Hepatocyte (in vitro differentiated cells): ENCODE measurements at regions not wholly inside any gene's neighbourhood (a gene's known extent, or its start where the extent isn't known, plus 50 kb on each side); places are given as distances from the start of the nearest gene placed in this dataset.

ENCODE experiments used
- DNase-seq: peaks from one replicate; pipeline ENCODE4 v3.0.0-alpha.2; 2016; ENCODE audit warnings: low spot score
- H2AFZ ChIP-seq: fragments of 200-600 bp; sonication (generic); 2 replicates; pipeline ENCODE4 v1.6.0; 2016; ENCODE audit warnings: antibody characterized with exemption, mild to moderate bottlenecking
- H3K27ac ChIP-seq: fragments of 200-600 bp; sonication (generic); 2 replicates; pipeline ENCODE4 v1.5.1; 2016; ENCODE audit warnings: mild to moderate bottlenecking
- H3K27me3 ChIP-seq: fragments of 200-600 bp; sonication (generic); 2 replicates; pipeline ENCODE4 v1.6.1; 2016
- H3K36me3 ChIP-seq: fragments of 200-600 bp; sonication (generic); replicated peaks from 2 replicates; pipeline ENCODE4 v1.5.1; 2016; ENCODE audit warnings: low read depth; ENCODE audit not compliant: insufficient read depth
- H3K4me1 ChIP-seq: fragments of 200-600 bp; sonication (generic); 2 replicates; pipeline ENCODE4 v1.5.1; 2016; ENCODE audit warnings: mild to moderate bottlenecking, moderate library complexity; ENCODE audit not compliant: insufficient read depth
- H3K4me2 ChIP-seq: fragments of 200-600 bp; sonication (generic); 2 replicates; pipeline ENCODE4 v1.6.0; 2016
- H3K4me3 ChIP-seq: fragments of 200-600 bp; sonication (generic); 2 replicates; pipeline ENCODE4 v1.5.1; 2016; ENCODE audit warnings: mild to moderate bottlenecking
- H3K79me2 ChIP-seq: fragments of 200-600 bp; sonication (generic); 2 replicates; pipeline ENCODE4 v1.6.0; 2017; ENCODE audit warnings: mild to moderate bottlenecking
- H3K9me2 ChIP-seq: fragments of 200-600 bp; sonication (generic); replicated peaks from 2 replicates; pipeline ENCODE4 v1.6.0; 2017; ENCODE audit warnings: mild to moderate bottlenecking; ENCODE audit not compliant: insufficient read depth
- H3K9me3 ChIP-seq: fragments of 200-600 bp; sonication (generic); 2 replicates; pipeline ENCODE4 v1.5.1; 2016; ENCODE audit warnings: low read depth, mild to moderate bottlenecking
- H4K20me1 ChIP-seq: fragments of 200-600 bp; sonication (generic); 2 replicates; pipeline ENCODE4 v1.6.0; 2016; ENCODE audit warnings: mild to moderate bottlenecking; ENCODE audit not compliant: insufficient read depth, poor library complexity, severe bottlenecking
- CTCF ChIP-seq: fragments of 200-600 bp; sonication (generic); IDR thresholded peaks from 2 replicates; pipeline ENCODE4 v1.5.1; 2016; ENCODE audit warnings: antibody characterized with exemption, mild to moderate bottlenecking; ENCODE audit not compliant: poor library complexity
- EZH2 ChIP-seq: fragments of 200-600 bp; sonication (generic); IDR thresholded peaks from 2 replicates; pipeline ENCODE4 v1.6.1; 2016; ENCODE audit warnings: antibody characterized with exemption, mild to moderate bottlenecking, borderline replicate concordance
- EZH2phosphoT487 ChIP-seq: fragments of 200-600 bp; sonication (generic); IDR thresholded peaks from one replicate; pipeline ENCODE4 v1.6.1; 2018; ENCODE audit warnings: antibody characterized with exemption, mild to moderate bottlenecking, low read depth, moderate library complexity; ENCODE audit not compliant: unreplicated experiment, severe bottlenecking
- WGBS: methylation state at CpG from one replicate; pipeline ENCODE4 v1.1.6; 2016; ENCODE audit warnings: low lambda C conversion rate; ENCODE audit errors: missing lambda C conversion rate; 5-methylcytosine and 5-hydroxymethylcytosine counted together

GRCh38 chr15:87734571-87735373 lies 521.8 kb downstream of the NTRK3 start:
- 88% methylated on average over 8 of the region's 11 CpGs for WGBS
- no peaks in the 10 kb centered on the region for H3K36me3 ChIP-seq
- H3K27ac ChIP-seq = no peak overlapping the region
- H2AFZ ChIP-seq = no peak overlapping the region
- H3K4me1 ChIP-seq = peaks cover 14% of the 10 kb centered on the region
- H3K4me3 ChIP-seq = no peak overlapping the region
- no peaks in the 10 kb centered on the region for H3K9me3 ChIP-seq
- no peaks in the 10 kb centered on the region for H3K79me2 ChIP-seq
- no peaks in the 10 kb centered on the region for H3K27me3 ChIP-seq
- TF ChIP-seq CTCF = no peak
- TF ChIP-seq EZH2 = no peak
- no peak for TF ChIP-seq EZH2phosphoT487
- no peak overlapping the region for H3K4me2 ChIP-seq
- DNase-seq = no peak
- H4K20me1 ChIP-seq = no peaks in the 10 kb centered on the region
- no peaks in the 10 kb centered on the region for H3K9me2 ChIP-seq

- TF ChIP-seq CTCF (no peak), EZH2 (no peak)
- Histone ChIP-seq H3K27ac (no peak overlapping the region), H3K9me2 (no peaks in the 10 kb centered on the region), H3K27me3 (no peaks in the 10 kb centered on the region), H3K79me2 (no peaks in the 10 kb centered on the region), H4K20me1 (no peaks in the 10 kb centered on the region), H2AFZ (no peak overlapping the region), H3K4me1 (peaks cover 14% of the 10 kb centered on the region), H3K4me2 (no peak overlapping the region), H3K4me3 (no peak overlapping the region), H3K9me3 (no peaks in the 10 kb centered on the region), H3K36me3 (no peaks in the 10 kb centered on the region)
- no peak for DNase-seq
- 92% methylated on average over 5 of the region's 5 CpGs for WGBS
Measured at GRCh38 chr15:87733977-87734376, 522.6 kb downstream of the NTRK3 start.

- no peaks in the 10 kb centered on the region for H3K36me3 ChIP-seq
- 52% methylated on average over 4 of the region's 4 CpGs for WGBS
- H3K27ac ChIP-seq = no peak overlapping the region
- DNase-seq = no peak
- H3K4me3 ChIP-seq = no peak overlapping the region
- H3K27me3 ChIP-seq = no peaks in the 10 kb centered on the region
- H3K9me3 ChIP-seq = no peaks in the 10 kb centered on the region
- peaks cover 14% of the 10 kb centered on the region for H3K4me1 ChIP-seq
- H3K79me2 ChIP-seq = no peaks in the 10 kb centered on the region
- H2AFZ ChIP-seq = no peak overlapping the region
- H4K20me1 ChIP-seq = no peaks in the 10 kb centered on the region
- H3K9me2 ChIP-seq = no peaks in the 10 kb centered on the region
- no peak overlapping the region for H3K4me2 ChIP-seq
- TF ChIP-seq EZH2phosphoT487 = no peak
- TF ChIP-seq CTCF = no peak
- no peak for TF ChIP-seq EZH2
Measured at GRCh38 chr15:87733541-87733941, 523.0 kb downstream of the NTRK3 start.
